GM18502 (cell line): ENCODE measurements at regions not wholly inside any gene's neighbourhood (a gene's known extent, or its start where the extent isn't known, plus 50 kb on each side); places are given as distances from the start of the nearest gene placed in this dataset.
"Not testable (repeated sequence)": the region's sequence is repeated elsewhere in the genome, so short reads cannot be mapped to it uniquely, and the experiment has no call there.

Experiments
- ATAC-seq: cut with Tn5 transposase; IDR thresholded peaks from one replicate; pipeline ENCODE4 v1.9.1; 2021; ENCODE audit warnings: mild to moderate bottlenecking; ENCODE audit not compliant: unreplicated experiment, poor library complexity

GRCh38 chr15:39511000-39511915, 69.6 kb upstream of the THBS1 start:
- ATAC-seq, result no peak

- no peak for ATAC-seq
Observed at GRCh38 chr15:39511916-39512260, 69.0 kb upstream of the THBS1 start.

GRCh38 chr15:39512643-39513042, 68.2 kb upstream of the THBS1 start:
- ATAC-seq, result no peak

GRCh38 chr15:39513936-39514335, 66.9 kb upstream of the THBS1 start:
- ATAC-seq, result no peak

- no peak for ATAC-seq
Observed at GRCh38 chr15:39514933-39515332, 65.9 kb upstream of the THBS1 start.

- no peak for ATAC-seq
Observed at GRCh38 chr15:39515765-39516164, 65.1 kb upstream of the THBS1 start.

GRCh38 chr15:39517122-39517855, 63.6 kb upstream of the THBS1 start:
- ATAC-seq, result no peak

GRCh38 chr15:39523968-39524367, 56.9 kb upstream of the THBS1 start:
- not testable (repeated sequence) for ATAC-seq

- ATAC-seq, result no peak
Observed at GRCh38 chr15:39529457-39529856, 51.4 kb upstream of the THBS1 start.

- no peak for ATAC-seq
Observed at GRCh38 chr15:39530480-39531342, 50.2 kb upstream of the THBS1 start.
